ENCODE measurements at regions not wholly inside any gene's neighbourhood (a gene's known extent, or its start where the extent isn't known, plus 50 kb on each side); places are given as distances from the start of the nearest gene placed in this dataset.

- Histone ChIP-seq H3K4me1 (no peaks in the 10 kb centered on the region), H3K36me3 (replicated peaks in 1 of 2; ENCODE audit: insufficient read depth in 1 of 2, low read depth in 2 of 2) (no peaks in the 10 kb centered on the region), H3K9me3 (no peaks in the 10 kb centered on the region), H3K27me3 (no peaks in the 10 kb centered on the region), H3K27ac (no peak overlapping the region), H3K4me3 (no peak overlapping the region)
- intact Hi-C loops (cut with DNase I): no loop called here
- TF ChIP-seq, protein P1, sequence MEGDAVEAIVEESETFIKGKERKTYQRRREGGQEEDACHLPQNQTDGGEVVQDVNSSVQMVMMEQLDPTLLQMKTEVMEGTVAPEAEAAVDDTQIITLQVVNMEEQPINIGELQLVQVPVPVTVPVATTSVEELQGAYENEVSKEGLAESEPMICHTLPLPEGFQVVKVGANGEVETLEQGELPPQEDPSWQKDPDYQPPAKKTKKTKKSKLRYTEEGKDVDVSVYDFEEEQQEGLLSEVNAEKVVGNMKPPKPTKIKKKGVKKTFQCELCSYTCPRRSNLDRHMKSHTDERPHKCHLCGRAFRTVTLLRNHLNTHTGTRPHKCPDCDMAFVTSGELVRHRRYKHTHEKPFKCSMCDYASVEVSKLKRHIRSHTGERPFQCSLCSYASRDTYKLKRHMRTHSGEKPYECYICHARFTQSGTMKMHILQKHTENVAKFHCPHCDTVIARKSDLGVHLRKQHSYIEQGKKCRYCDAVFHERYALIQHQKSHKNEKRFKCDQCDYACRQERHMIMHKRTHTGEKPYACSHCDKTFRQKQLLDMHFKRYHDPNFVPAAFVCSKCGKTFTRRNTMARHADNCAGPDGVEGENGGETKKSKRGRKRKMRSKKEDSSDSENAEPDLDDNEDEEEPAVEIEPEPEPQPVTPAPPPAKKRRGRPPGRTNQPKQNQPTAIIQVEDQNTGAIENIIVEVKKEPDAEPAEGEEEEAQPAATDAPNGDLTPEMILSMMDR (IDR thresholded peaks at IDR 0.05): no peak
- TF ChIP-seq POLR2A (IDR thresholded peaks at IDR 0.05): no peak
- DNase-seq (no peak), ATAC-seq (no peak)
- 90 to 100% methylated on average over 1 of the region's 1 CpG for WGBS, 2 donors
Measured at GRCh38 chr5:166503506-166503905, 1787.9 kb upstream of the WWC1 start.

DNA sequence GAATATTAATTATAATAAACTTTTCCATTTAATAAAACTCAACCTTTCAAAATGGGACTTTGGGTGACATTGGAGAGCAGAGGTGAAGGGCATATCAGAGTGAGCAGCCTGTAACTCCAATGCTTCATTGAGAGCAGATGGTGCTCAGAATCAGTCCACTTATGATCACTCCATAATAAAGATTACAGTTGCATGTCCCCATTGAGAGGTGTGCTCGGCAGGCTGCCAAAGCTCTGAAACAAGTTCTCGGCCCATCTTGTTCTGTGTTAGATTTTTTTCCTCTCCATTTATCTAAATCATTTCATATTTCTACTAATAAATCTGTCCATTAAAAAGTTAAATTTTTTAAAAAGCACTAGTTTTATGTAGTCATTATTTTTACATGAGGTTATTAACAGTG, 1786.4 kb upstream of the WWC1 start:
- DNase-seq (peak in 2 of 4 donors; percentile 10 to 12), ATAC-seq (no peak)
- intact Hi-C loops (cut with DNase I): no loop called here
- H3K4me1 ChIP-seq: no peaks in the 10 kb centered on the region
- no peak overlapping the region for H3K27ac ChIP-seq
- 41 to 46% methylated on average over 2 of the region's 2 CpGs for WGBS, 2 donors
- H3K36me3 ChIP-seq (replicated peaks in 1 of 2; ENCODE audit: insufficient read depth in 1 of 2, low read depth in 2 of 2): no peaks in the 10 kb centered on the region
- no peaks in the 10 kb centered on the region for H3K27me3 ChIP-seq
- no peak for TF ChIP-seq POLR2A (IDR thresholded peaks at IDR 0.05)
- TF ChIP-seq, protein P1 (IDR thresholded peaks at IDR 0.05): no peak
- no peaks in the 10 kb centered on the region for H3K9me3 ChIP-seq
- no peak overlapping the region for H3K4me3 ChIP-seq

DNA sequence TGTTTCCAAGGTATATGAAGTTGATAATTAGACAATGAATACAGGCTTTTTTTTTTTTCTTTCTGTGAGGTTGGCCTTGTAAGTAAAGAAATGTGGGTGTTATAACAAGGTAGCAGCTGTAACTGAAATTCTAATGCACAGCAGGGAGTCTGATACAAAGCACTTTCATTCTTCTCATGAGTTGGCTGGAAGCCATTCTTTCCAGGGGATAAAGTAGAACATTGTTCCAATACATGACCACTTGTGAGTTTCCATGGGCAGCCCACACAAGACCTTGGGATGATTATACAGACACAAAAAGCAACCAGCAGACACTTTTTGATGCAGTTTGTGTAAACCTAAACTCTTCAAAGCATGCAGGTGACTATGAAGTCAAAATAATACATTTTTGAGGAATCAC, 1785.9 kb upstream of the WWC1 start:
- Histone ChIP-seq H3K9me3 (no peaks in the 10 kb centered on the region), H3K4me3 (no peak overlapping the region), H3K27me3 (no peaks in the 10 kb centered on the region), H3K27ac (no peak overlapping the region), H3K36me3 (replicated peaks in 1 of 2; ENCODE audit: insufficient read depth in 1 of 2, low read depth in 2 of 2) (no peaks in the 10 kb centered on the region), H3K4me1 (no peaks in the 10 kb centered on the region)
- DNase-seq: no peak
- intact Hi-C loops (cut with DNase I): no loop called here
- peak; percentile 59 for ATAC-seq
- TF ChIP-seq, protein P1 (IDR thresholded peaks at IDR 0.05): no peak
- no peak for TF ChIP-seq POLR2A (IDR thresholded peaks at IDR 0.05)

DNA sequence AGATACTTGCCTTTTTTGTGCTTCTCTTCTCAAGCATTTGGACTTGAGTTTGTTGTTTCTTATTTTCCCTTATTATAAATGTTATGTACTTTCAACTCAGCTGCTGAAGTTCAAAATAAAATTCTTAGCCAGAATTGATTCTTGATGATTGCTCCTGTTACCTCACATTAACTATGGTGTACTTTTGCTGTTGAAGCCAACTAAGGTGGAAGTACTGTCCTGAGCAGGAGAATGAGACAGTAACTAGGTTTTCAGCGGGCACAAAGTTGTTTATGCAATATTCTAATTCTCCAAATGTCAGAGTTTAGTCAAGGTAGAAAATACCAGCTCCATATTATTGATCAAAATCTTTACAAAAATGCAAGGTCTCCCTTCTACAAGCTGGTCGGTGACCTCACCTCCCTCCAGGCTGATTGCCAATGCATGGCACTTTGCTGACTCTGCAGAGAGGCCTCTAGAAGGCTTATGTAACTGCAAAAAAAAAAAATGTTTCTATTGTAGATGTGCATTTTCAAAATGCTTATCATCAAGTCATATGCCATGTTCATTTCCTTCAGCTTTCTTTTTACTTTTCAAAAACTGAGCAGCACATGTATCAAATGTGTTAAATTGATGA, 1783.5 kb upstream of the WWC1 start:
- no peaks in the 10 kb centered on the region for H3K4me1 ChIP-seq
- H3K27me3 ChIP-seq: no peaks in the 10 kb centered on the region
- no peak overlapping the region for H3K27ac ChIP-seq
- 31 to 51% methylated on average over 2 of the region's 2 CpGs for WGBS, 2 donors
- intact Hi-C loops (cut with DNase I): no loop called here
- ATAC-seq: no peak
- peak in 1 of 4 donors; percentile 11 for DNase-seq
- no peaks in the 10 kb centered on the region for H3K36me3 ChIP-seq (replicated peaks in 1 of 2; ENCODE audit: insufficient read depth in 1 of 2, low read depth in 2 of 2)
- TF ChIP-seq, protein P1 (IDR thresholded peaks at IDR 0.05): no peak
- no peak for TF ChIP-seq POLR2A (IDR thresholded peaks at IDR 0.05)
- H3K9me3 ChIP-seq: no peaks in the 10 kb centered on the region
- no peak overlapping the region for H3K4me3 ChIP-seq

DNA sequence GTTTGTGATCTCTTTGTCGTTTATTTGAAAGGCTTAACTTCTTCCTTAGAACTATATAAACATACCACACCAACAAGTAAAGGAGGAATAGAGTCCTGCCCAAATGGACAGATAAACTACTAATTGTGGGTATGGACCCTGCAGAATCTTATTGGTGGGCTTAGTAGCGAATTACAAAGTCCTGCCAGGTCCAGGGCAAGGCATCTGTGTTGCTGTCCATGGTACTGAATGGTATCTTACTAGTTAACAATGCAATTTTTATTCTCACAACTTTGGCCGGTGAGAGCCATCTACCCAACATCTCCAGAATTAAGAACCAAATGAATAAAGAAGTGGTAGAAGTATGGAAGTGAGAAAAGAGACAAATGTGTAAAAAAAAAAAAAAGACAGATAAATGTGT, 1782.4 kb upstream of the WWC1 start:
- intact Hi-C loops (cut with DNase I): no loop called here
- TF ChIP-seq, protein P1 (IDR thresholded peaks at IDR 0.05): no peak
- TF ChIP-seq POLR2A (IDR thresholded peaks at IDR 0.05): no peak
- Histone ChIP-seq H3K27ac (no peak overlapping the region), H3K4me1 (no peaks in the 10 kb centered on the region), H3K9me3 (no peaks in the 10 kb centered on the region), H3K27me3 (no peaks in the 10 kb centered on the region), H3K36me3 (replicated peaks in 1 of 2; ENCODE audit: insufficient read depth in 1 of 2, low read depth in 2 of 2) (no peaks in the 10 kb centered on the region), H3K4me3 (no peak overlapping the region)
- no peak for ATAC-seq
- no peak for DNase-seq
- WGBS, 2 donors: 63 to 67% methylated on average over 3 of the region's 3 CpGs
